ENCODE measurements at regions not wholly inside any gene's neighbourhood (a gene's known extent, or its start where the extent isn't known, plus 50 kb on each side); places are given as distances from the start of the nearest gene placed in this dataset.

- TF ChIP-seq CTCF (conservative IDR thresholded peaks at IDR 0.05; ENCODE audit: low read length) (no peak), EZH2phosphoT487 (IDR thresholded peaks at IDR 0.05; ENCODE audit: borderline replicate concordance) (no peak)
Observed at GRCh38 chr21:35321322-35322200, 272.5 kb upstream of the RUNX1 start.
